ENCODE measurements at regions not wholly inside any gene's neighbourhood (a gene's known extent, or its start where the extent isn't known, plus 50 kb on each side); places are given as distances from the start of the nearest gene placed in this dataset.

DNA sequence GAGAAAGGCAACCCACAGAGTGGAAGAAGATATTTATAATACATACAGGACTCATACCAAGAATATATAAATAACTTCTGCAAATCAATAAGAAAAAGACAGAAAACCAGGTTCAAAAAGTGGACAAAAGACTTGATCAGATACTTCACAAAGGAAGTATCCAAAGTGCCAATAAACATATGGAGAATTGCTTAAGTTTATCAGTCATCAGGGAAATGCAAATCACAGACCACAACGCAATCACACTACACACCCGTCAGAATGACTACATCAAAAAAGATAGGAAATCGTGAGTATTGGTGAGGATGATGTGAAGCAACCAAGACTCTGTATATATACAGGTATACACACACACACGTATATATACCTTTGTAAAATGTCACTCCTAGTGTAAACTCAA lies 180.6 kb downstream of the FAM43A start:
- no peak overlapping the region for H2AFZ ChIP-seq (ENCODE audit: low read depth, low read length)

DNA sequence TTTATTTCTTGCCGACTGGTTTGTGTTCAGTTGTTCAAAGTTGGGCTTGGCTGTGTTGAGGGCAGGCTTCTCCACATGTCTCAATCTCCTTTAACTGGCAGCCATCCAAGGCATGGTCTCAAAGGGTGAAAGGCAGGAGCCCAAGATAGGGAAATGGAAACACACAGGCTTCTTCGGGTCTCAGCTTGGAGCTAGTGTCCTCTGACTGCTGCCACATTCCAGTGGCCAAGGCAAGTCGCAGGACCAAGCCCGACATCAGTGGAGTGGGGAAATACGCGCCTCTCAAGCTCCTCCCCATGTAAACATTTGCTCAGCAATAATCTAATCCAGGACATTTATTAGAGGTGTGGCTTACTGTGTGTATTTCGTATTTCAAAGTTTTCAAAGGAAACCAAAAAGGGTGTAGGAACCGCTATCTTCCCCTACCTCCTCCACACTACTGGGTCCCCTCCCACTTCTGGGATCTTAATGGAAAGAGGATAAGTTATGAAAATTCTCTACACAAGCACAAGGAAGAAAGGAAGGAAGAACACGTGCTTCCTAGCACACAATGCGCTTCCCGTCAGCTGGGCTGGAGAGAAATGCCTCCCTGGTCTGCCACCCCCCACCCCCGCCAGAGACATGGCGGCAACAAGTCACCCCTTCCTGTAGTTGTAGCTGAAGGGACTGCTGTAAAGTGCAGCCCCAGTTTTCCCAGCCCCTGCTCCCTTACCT lies 181.7 kb downstream of the FAM43A start:
- H3K27ac ChIP-seq (ENCODE audit: low read length), result no peak overlapping the region
- no peaks in the 10 kb centered on the region for H3K27me3 ChIP-seq (ENCODE audit: insufficient read depth, low read depth, low read length)
- no peak overlapping the region for H2AFZ ChIP-seq (ENCODE audit: low read depth, low read length)

More for the DNA sequence above, 180.6 kb downstream of the FAM43A start:
- H3K79me2 ChIP-seq (replicated peaks; ENCODE audit: insufficient read depth, low read length), result no peaks in the 10 kb centered on the region
- H3K9me2 ChIP-seq (ENCODE audit: insufficient read depth, low read length), result no peaks in the 10 kb centered on the region
- H3K27me3 ChIP-seq (ENCODE audit: insufficient read depth, low read depth, low read length), result no peaks in the 10 kb centered on the region
- H3K9me3 ChIP-seq (ENCODE audit: low read length), result no peaks in the 10 kb centered on the region
- H3K36me3 ChIP-seq (ENCODE audit: insufficient read depth, low read length), result no peaks in the 10 kb centered on the region
- no peak overlapping the region for H3K9ac ChIP-seq (ENCODE audit: low read length)
- no peaks in the 10 kb centered on the region for H3F3A ChIP-seq (ENCODE audit: insufficient read depth, low read length, poor library complexity, severe bottlenecking)
- no peak overlapping the region for H3K4me2 ChIP-seq (ENCODE audit: low read length)
- no peak overlapping the region for H3K27ac ChIP-seq (ENCODE audit: low read length)
- no peak overlapping the region for H3K4me3 ChIP-seq (ENCODE audit: low read length)
- H4K20me1 ChIP-seq (ENCODE audit: insufficient read depth), result no peaks in the 10 kb centered on the region
- TF ChIP-seq RAD21 (conservative IDR thresholded peaks at IDR 0.05) (no peak), TAF1 (IDR thresholded peaks at IDR 0.05; ENCODE audit: low read depth) (no peak), SMC3 (conservative IDR thresholded peaks at IDR 0.05; ENCODE audit: poor library complexity) (no peak), EP300 (conservative IDR thresholded peaks at IDR 0.05; ENCODE audit: poor library complexity, severe bottlenecking) (no peak), MXI1 (conservative IDR thresholded peaks at IDR 0.05; ENCODE audit: poor library complexity, severe bottlenecking) (no peak), POLR2AphosphoS5 (IDR thresholded peaks at IDR 0.05) (no peak), EZH2 (IDR thresholded peaks at IDR 0.05; ENCODE audit: borderline replicate concordance, insufficient read depth, low read length, poor library complexity, severe bottlenecking) (no peak)
- TF ChIP-seq, protein P1, sequence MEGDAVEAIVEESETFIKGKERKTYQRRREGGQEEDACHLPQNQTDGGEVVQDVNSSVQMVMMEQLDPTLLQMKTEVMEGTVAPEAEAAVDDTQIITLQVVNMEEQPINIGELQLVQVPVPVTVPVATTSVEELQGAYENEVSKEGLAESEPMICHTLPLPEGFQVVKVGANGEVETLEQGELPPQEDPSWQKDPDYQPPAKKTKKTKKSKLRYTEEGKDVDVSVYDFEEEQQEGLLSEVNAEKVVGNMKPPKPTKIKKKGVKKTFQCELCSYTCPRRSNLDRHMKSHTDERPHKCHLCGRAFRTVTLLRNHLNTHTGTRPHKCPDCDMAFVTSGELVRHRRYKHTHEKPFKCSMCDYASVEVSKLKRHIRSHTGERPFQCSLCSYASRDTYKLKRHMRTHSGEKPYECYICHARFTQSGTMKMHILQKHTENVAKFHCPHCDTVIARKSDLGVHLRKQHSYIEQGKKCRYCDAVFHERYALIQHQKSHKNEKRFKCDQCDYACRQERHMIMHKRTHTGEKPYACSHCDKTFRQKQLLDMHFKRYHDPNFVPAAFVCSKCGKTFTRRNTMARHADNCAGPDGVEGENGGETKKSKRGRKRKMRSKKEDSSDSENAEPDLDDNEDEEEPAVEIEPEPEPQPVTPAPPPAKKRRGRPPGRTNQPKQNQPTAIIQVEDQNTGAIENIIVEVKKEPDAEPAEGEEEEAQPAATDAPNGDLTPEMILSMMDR (IDR thresholded peaks at IDR 0.05; ENCODE audit: poor library complexity, severe bottlenecking), result no peak
- TF ChIP-seq, protein P2, sequence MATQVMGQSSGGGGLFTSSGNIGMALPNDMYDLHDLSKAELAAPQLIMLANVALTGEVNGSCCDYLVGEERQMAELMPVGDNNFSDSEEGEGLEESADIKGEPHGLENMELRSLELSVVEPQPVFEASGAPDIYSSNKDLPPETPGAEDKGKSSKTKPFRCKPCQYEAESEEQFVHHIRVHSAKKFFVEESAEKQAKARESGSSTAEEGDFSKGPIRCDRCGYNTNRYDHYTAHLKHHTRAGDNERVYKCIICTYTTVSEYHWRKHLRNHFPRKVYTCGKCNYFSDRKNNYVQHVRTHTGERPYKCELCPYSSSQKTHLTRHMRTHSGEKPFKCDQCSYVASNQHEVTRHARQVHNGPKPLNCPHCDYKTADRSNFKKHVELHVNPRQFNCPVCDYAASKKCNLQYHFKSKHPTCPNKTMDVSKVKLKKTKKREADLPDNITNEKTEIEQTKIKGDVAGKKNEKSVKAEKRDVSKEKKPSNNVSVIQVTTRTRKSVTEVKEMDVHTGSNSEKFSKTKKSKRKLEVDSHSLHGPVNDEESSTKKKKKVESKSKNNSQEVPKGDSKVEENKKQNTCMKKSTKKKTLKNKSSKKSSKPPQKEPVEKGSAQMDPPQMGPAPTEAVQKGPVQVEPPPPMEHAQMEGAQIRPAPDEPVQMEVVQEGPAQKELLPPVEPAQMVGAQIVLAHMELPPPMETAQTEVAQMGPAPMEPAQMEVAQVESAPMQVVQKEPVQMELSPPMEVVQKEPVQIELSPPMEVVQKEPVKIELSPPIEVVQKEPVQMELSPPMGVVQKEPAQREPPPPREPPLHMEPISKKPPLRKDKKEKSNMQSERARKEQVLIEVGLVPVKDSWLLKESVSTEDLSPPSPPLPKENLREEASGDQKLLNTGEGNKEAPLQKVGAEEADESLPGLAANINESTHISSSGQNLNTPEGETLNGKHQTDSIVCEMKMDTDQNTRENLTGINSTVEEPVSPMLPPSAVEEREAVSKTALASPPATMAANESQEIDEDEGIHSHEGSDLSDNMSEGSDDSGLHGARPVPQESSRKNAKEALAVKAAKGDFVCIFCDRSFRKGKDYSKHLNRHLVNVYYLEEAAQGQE (IDR thresholded peaks at IDR 0.05; ENCODE audit: borderline replicate concordance), result no peak

More for the DNA sequence above, 181.7 kb downstream of the FAM43A start:
- H3K79me2 ChIP-seq (replicated peaks; ENCODE audit: insufficient read depth, low read length), result no peaks in the 10 kb centered on the region
- no peak overlapping the region for H3K4me2 ChIP-seq (ENCODE audit: low read length)
- H3K36me3 ChIP-seq (ENCODE audit: insufficient read depth, low read length), result no peaks in the 10 kb centered on the region
- H3K9me3 ChIP-seq (ENCODE audit: low read length), result no peaks in the 10 kb centered on the region
- no peaks in the 10 kb centered on the region for H4K20me1 ChIP-seq (ENCODE audit: insufficient read depth)
- H3K9me2 ChIP-seq (ENCODE audit: insufficient read depth, low read length), result no peaks in the 10 kb centered on the region
- TF ChIP-seq RAD21 (conservative IDR thresholded peaks at IDR 0.05) (no peak), EZH2 (IDR thresholded peaks at IDR 0.05; ENCODE audit: borderline replicate concordance, insufficient read depth, low read length, poor library complexity, severe bottlenecking) (no peak), POLR2AphosphoS5 (IDR thresholded peaks at IDR 0.05) (no peak), SMC3 (conservative IDR thresholded peaks at IDR 0.05; ENCODE audit: poor library complexity) (no peak), EP300 (conservative IDR thresholded peaks at IDR 0.05; ENCODE audit: poor library complexity, severe bottlenecking) (no peak), TAF1 (IDR thresholded peaks at IDR 0.05; ENCODE audit: low read depth) (no peak), MXI1 (conservative IDR thresholded peaks at IDR 0.05; ENCODE audit: poor library complexity, severe bottlenecking) (no peak)
- TF ChIP-seq, protein P1 (IDR thresholded peaks at IDR 0.05; ENCODE audit: poor library complexity, severe bottlenecking), result no peak
- TF ChIP-seq, protein P2 (IDR thresholded peaks at IDR 0.05; ENCODE audit: borderline replicate concordance), result no peak
- H3K4me3 ChIP-seq (ENCODE audit: low read length), result no peak overlapping the region
- H3F3A ChIP-seq (ENCODE audit: insufficient read depth, low read length, poor library complexity, severe bottlenecking), result no peaks in the 10 kb centered on the region
- no peak overlapping the region for H3K9ac ChIP-seq (ENCODE audit: low read length)
